ENCODE measurements at regions not wholly inside any gene's neighbourhood (a gene's known extent, or its start where the extent isn't known, plus 50 kb on each side); places are given as distances from the start of the nearest gene placed in this dataset.

GRCh38 chr16:59749662-59750336, 1015.7 kb upstream of the GOT2 start:
- H3K27me3 ChIP-seq = no peaks in the 10 kb centered on the region
- no peaks in the 10 kb centered on the region for H3K36me3 ChIP-seq
- DNase-seq = no peak
- no peak overlapping the region for H3K4me3 ChIP-seq
- no peaks in the 10 kb centered on the region for H3K9me3 ChIP-seq
- no peak overlapping the region for H3K27ac ChIP-seq
- H3K4me1 ChIP-seq (ENCODE audit: insufficient read depth) = no peaks in the 10 kb centered on the region
- 78 to 84% (median 81%) methylated on average over 3 of the region's 3 CpGs for WGBS, 3 donors
- intact Hi-C loops (cut with DNase I) = no loop called here
- TF ChIP-seq POLR2A (IDR thresholded peaks at IDR 0.05) = no peak
- no peak for TF ChIP-seq EP300 (IDR thresholded peaks at IDR 0.05)
- no peak for TF ChIP-seq CTCF (IDR thresholded peaks at IDR 0.05)

DNA sequence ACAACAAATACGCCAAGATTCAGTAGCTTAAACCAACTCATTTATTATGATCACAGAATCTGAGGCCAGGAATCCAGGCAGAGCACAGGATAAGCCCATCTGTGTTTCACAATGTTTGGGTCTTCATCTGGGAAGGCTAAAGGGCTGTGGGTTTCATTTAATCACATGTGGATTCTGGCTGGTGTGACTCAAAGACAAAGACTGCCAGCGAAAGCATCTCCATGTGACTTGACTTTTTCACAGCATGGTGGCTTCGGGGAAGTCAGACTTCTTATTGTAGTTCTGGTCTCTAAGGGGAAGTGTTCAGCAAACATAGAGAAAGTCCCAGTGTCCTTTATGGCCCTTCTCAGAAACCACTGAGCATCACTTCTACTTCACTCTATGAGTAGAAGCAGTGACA, 1014.4 kb upstream of the GOT2 start:
- Histone ChIP-seq H3K4me3 (no peak overlapping the region), H3K9me3 (no peaks in the 10 kb centered on the region), H3K36me3 (no peaks in the 10 kb centered on the region), H3K4me1 (ENCODE audit: insufficient read depth) (no peaks in the 10 kb centered on the region), H3K27ac (no peak overlapping the region), H3K27me3 (no peaks in the 10 kb centered on the region)
- no peak for DNase-seq
- WGBS, 3 donors = 80 to 90% (median 84%) methylated on average over 3 of the region's 3 CpGs
- TF ChIP-seq CTCF (IDR thresholded peaks at IDR 0.05) (no peak), EP300 (IDR thresholded peaks at IDR 0.05) (no peak), POLR2A (IDR thresholded peaks at IDR 0.05) (no peak)
- intact Hi-C loops (cut with DNase I) = no loop called here

- TF ChIP-seq CTCF (IDR thresholded peaks at IDR 0.05) = no peak
- TF ChIP-seq POLR2A (IDR thresholded peaks at IDR 0.05) = no peak
- TF ChIP-seq EP300 (IDR thresholded peaks at IDR 0.05) = no peak
- no peaks in the 10 kb centered on the region for H3K9me3 ChIP-seq
- WGBS, 3 donors = 81 to 92% (median 90%) methylated on average over 5 of the region's 5 CpGs
Measured at GRCh38 chr16:59743504-59743903, 1009.4 kb upstream of the GOT2 start.

GRCh38 chr16:59740858-59741257, 1006.7 kb upstream of the GOT2 start:
- Histone ChIP-seq H3K9me3 (no peaks in the 10 kb centered on the region), H3K27me3 (no peaks in the 10 kb centered on the region), H3K4me3 (no peak overlapping the region), H3K4me1 (ENCODE audit: insufficient read depth) (no peaks in the 10 kb centered on the region), H3K27ac (no peak overlapping the region), H3K36me3 (no peaks in the 10 kb centered on the region)
- TF ChIP-seq EP300 (IDR thresholded peaks at IDR 0.05) = no peak
- TF ChIP-seq POLR2A (IDR thresholded peaks at IDR 0.05) = no peak
- TF ChIP-seq CTCF (IDR thresholded peaks at IDR 0.05) = no peak
- DNase-seq = no peak
- intact Hi-C loops (cut with DNase I) = no loop called here

More at GRCh38 chr16:59743504-59743903, 1009.4 kb upstream of the GOT2 start:
- no peak for DNase-seq
- no peak overlapping the region for H3K4me3 ChIP-seq
- H3K27me3 ChIP-seq = no peaks in the 10 kb centered on the region
- intact Hi-C loops (cut with DNase I) = no loop called here
- H3K4me1 ChIP-seq (ENCODE audit: insufficient read depth) = no peaks in the 10 kb centered on the region
- no peaks in the 10 kb centered on the region for H3K36me3 ChIP-seq
- no peak overlapping the region for H3K27ac ChIP-seq

Data from ovary (tissue), 7 donors.